Hematopoietic multipotent progenitor cell treated with erythropoietin and hydrocortisone succinate and interleukin-3 and kit ligand, for 17 days (in vitro differentiated cells): ENCODE measurements at regions not wholly inside any gene's neighbourhood (a gene's known extent, or its start where the extent isn't known, plus 50 kb on each side); places are given as distances from the start of the nearest gene placed in this dataset.

Experiments
- DNase-seq: peaks from one replicate; pipeline ENCODE4 v3.0.0-alpha.2; 2015; ENCODE audit warnings: low spot score

DNA sequence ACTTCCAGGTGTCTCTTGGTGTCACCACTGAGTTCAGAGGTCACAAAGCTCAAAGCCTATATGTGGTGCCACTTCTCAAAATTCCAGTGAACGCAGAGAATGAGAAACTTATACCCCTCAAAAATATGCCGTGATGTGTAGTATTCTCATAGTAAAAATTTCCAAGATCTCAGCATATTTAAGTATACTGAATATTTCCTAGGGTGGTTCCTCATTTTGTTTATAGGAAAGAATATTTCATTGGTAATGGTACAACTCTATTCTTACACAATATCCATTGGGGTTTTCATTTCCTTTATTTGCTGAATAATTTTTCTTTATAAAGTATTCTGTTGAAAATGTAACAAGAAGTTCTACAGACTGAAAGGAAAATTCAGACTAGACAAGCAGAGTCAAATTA lies 58.9 kb upstream of the ADO start:
- DNase-seq, result no peak

DNA sequence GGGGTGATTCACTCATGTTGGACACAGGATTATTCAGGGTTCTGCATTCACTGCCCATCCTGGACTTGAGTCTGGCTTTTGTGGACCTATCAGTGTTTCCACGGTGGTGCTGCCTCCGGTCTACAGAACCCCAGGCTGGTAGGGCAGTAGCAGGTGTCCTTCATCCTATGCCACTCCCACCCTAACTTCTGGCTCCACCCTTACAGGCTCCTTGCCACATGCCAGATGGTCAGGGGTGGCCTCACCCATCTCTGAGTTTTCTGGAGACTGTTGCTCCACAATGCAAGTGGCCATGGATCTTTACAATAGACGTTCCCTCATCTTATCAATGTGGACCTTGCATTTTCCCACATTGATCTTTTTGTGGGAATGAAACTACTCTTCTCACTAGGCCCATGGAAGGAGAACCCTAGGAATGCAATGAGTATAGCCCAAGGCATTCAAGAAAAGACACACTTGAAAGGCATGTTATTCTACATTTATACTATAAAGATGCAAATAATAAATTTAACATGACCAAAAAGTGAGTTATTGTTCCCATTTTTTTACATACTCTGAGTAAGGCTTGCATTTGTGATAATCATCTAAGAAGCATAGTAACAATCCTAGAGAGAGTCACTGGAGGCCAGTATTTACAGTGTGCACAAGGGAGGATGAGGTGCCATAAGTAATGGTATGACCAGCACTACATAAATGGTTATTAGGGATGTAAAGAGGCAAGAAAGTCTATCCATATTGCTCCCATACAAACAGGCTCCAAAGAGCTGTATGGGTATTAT lies 57.4 kb upstream of the ADO start:
- no peak for DNase-seq

DNA sequence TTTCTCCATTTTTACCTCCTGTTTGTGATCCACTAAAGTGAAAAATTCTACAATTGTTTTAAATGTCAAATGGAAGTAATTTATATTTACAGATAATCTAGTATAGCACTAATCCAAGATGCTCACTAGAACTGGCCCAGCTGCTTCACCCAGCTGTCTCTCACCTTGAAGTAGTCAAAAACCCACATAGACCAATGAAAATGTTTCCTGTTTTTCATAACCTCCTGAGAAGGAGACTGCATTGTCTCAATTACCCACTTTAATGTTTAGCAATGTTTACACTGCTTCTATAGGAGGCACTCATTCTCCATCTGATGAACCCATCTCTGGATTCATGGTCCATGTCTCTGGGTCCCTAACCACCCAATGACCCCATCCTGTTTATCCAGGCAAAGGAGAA lies 56.1 kb upstream of the ADO start:
- DNase-seq, result no peak

DNA sequence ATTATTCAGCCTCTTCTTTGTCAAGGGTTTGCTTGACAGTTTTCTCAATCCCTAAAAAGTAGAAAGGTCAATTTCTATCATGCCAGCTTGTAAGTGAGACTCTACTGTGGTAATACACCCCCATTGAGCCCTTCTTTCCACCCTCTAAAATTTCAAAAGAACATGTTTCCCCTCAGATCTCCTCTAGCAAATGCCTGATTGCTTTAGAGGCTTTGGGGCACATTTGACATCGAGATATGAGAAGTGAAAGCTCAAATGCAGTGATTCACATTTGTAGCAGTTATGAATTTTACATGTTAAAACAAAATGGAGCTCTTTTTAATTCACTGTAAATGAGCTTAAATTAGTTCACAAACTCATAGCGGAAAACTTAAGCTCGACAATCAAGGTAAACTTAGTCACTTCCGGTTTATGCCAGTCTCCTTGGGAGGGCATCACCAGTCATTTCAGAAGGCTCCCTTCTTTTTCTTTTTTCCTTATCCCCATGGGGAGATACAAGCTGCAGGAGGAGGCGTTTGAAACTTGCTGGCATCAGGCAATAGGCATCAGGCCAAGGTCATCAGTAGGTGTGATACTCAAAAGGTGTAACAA lies 55.3 kb upstream of the ADO start:
- no peak for DNase-seq
